Limb (tissue), 2 donors: ENCODE measurements at regions not wholly inside any gene's neighbourhood (a gene's known extent, or its start where the extent isn't known, plus 50 kb on each side); places are given as distances from the start of the nearest gene placed in this dataset.
"Not testable (repeated sequence)": the region's sequence is repeated elsewhere in the genome, so short reads cannot be mapped to it uniquely, and the experiment has no call there.

ENCODE experiments used
- DNase-seq, 2 donors: peaks; one replicate each; pipeline ENCODE4 v3.0.0-alpha.2; 2016; ENCODE audit errors: extremely low spot score in 2 of 2

GRCh38 chr1:221025501-221025900, 146.3 kb downstream of the HLX start:
- DNase-seq, result no peak

DNA sequence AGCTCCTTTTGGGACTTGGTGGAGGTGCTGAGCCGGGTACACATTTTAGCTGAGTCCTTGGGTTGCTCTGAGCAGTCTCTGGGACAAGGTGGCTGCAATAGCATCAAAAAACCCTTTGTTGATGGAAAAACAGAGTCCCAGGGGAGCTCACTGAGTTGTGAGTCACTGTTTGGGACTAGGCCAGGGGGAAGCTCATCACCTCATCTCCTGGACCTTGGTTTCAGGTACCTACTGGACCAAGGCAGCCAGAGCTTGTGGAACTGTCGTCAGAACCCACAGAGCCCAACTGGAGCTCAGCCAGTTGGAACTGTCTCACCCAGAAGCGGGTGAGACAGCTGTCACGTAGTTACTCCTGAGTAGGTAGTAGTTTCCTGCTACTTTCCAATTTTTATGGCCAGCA, 146.7 kb downstream of the HLX start:
- no peak for DNase-seq

DNA sequence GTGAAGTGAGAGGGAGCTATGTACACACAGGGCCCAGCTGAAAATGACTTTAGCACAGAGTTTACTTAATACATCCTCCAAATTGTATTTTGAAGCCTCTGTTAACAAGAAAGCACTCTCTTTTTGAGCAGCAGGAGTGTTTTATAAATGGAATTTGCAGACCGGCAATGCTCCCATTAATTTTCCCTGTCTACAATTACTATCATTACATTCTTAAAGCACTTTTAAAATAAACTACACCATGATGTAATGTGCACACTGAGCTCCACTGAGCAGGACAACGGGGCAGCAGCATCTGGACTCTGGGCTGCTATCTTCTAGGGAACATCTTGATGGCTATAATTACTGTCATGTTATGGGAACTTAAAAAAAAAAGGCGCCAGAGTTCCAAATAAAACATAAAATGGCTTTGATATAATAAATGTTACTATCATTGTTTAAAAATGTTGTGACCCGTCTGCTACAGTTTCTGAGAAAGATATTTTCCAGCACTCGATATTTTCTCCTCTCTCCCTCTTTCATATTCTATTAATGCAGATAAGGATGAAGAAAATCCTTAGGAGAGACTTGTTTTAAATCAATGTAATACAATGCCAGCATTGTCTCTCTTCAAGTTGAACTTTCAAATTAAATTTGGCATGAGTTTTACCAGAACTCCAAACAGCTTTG, 150.9 kb downstream of the HLX start:
- no peak for DNase-seq

GRCh38 chr1:221030990-221031389, 151.7 kb downstream of the HLX start:
- DNase-seq, result no peak

DNA sequence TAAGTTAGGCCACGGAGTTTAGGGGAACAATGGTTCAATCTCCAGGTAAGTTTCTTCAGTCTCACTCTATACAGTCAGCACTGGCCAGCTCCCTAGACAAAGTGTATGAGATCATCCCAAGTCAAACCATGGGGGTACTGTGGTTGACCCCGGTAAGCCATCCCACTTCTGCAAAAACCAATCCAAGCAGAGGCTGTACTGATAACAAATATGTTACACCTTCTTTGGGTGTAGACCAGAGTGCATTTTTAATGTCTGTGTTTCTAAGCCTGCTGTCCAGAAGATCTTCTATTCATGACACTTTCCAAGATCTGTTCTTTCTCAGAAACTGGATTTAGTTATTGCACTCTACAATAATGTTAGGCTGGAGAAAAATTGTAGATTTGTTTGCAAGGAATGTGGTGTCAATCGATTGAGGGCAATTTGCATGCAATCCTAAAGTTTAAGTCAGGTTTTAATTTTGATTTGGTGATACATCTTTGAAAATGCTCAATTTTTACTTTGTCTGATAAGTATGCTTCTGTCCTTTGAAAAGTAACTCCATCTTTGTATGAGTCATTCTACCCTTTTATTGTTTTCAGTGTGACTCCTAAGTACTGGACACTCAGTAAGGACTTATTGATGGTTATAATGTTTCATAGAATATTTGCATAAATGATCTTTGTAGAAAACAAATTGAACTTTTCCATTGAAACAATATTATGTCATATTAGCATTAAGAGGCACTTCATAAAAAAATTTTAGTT, 152.4 kb downstream of the HLX start:
- no peak for DNase-seq

DNA sequence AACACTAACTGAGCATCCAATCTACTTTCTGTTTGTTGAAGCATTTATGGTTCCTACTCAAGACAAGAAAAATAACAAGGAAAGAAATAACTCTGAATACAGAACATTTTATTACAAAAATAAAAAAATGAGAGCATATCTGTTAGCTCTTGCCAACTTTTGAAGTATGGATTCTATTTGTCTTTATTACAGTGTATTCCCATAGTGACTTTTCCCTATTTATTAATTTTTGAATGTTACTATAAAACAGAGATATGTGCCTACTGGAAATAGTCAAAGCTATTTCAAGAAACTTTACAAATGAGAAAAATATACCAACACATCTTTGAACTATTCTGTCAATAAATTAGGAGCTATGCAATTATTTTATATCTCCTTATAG, 153.0 kb downstream of the HLX start:
- no peak for DNase-seq

DNA sequence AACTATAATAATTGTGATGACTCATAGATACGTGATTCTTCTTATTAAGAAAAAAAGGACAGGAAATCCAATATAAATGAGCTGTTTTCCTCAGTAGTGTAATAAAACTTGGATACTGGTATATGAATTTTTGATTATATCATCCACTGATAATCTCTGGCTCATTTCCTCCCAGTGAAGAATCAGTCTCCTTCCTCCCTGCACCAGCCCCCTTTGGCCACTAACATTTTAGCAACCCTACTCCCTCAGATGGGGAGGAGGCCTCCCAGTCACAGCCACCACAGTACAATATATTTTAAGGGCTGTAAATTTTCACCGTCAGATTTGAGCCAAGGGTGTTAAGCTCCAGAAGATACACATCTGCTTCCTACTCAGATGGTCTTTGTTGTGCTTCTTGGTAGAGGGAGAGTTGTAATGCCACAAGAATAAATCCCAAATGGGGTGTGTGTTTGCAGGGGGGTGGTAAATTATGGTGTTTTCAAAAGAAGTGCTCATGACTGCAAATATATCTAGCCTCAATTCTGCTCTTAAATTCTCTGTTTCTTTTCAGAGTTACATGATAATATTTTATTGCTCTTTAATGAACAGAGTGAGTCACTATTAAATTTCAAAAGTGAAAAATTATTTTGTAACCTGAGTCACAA, 153.5 kb downstream of the HLX start:
- DNase-seq, result no peak

GRCh38 chr1:221035662-221036153, 156.5 kb downstream of the HLX start:
- no peak for DNase-seq

GRCh38 chr1:221039616-221040015, 160.4 kb downstream of the HLX start:
- DNase-seq, result no peak

GRCh38 chr1:221040101-221040500, 160.9 kb downstream of the HLX start:
- DNase-seq, result no peak

GRCh38 chr1:221040691-221041285, 161.5 kb downstream of the HLX start:
- no peak for DNase-seq

GRCh38 chr1:221044538-221044937, 165.3 kb downstream of the HLX start:
- DNase-seq, result no peak

- DNase-seq, result no peak
These were observed 165.9 kb downstream of the HLX start for GRCh38 chr1:221045151-221045550.

DNA sequence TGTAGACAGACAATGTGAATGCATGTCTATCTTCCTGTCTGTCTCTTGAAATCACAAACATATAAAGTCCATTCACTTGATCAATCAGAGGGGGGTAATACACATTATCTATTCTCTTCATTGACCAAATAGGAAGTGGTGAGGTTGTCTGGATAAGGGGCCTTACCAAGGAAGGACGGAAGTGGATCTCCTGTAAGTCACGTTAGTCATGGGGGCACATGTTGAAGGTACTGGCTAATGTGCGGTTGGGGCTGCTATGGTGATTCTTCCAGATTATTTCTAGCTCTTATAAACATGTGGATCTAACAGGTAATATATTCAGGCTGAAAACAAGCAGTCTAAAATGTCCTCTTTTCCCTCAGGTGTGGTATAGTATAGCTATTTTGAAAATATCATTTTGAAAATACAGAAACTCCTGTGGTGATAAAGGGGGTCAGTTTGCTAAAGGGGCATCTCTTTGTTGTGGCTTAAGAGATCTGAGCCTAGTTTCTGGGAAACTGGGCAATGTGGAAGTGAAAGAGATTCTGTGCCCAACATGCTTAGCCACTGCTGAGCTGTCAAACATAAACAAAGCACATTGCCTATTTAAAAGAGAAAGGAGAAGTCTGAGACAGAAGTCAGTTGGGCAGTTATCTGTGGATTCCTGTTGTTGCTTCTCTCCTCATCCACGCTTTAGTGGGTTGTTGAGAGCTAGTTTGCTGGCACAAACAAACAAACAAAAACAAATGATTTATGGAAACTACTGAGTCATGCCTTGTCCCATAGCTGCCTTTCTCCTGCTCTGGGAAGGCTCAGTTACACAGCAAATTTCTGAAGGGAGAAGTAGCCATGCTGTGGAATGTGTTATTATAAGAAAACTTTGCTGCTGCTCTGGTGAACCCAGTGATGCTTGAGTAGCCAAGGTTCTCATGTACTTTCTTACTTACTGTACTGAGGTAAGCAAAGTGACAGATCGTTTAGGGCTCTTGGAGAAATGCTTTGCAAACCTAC, 166.9 kb downstream of the HLX start:
- no peak for DNase-seq

DNA sequence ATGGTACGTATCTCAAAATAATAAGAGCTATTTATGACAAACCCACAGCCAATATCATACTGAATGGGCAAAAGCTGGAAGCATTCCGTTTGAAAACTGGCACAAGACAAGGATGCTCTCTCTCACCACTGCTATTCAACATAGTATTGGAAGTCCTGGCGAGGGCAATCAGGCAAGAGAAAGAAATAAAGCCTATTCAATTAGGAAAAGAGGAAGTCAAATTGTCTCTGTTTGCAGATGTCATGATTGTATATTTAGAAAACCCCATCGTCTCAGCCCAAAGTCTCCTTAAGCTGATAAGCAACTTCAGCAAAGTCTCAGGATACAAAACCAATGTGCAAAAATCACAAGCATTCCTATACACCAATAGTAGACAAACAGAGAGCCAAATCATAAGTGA, 172.1 kb downstream of the HLX start:
- DNase-seq, result not testable (repeated sequence)

GRCh38 chr1:221053889-221054288, 174.6 kb downstream of the HLX start:
- DNase-seq, result no peak

- DNase-seq, result no peak
These were observed 180.3 kb downstream of the HLX start for GRCh38 chr1:221059506-221059905.

- no peak for DNase-seq
These were observed 184.4 kb downstream of the HLX start for GRCh38 chr1:221063651-221064050.

GRCh38 chr1:221066351-221067001, 187.2 kb downstream of the HLX start:
- no peak for DNase-seq

GRCh38 chr1:221067721-221068120, 188.5 kb downstream of the HLX start:
- no peak for DNase-seq
